Esophagus muscularis mucosa (tissue), 3 donors: ENCODE measurements at regions not wholly inside any gene's neighbourhood (a gene's known extent, or its start where the extent isn't known, plus 50 kb on each side); places are given as distances from the start of the nearest gene placed in this dataset.

Experiments used
- EP300 ChIP-seq: sonication (generic); formaldehyde crosslinking; IDR thresholded peaks from one replicate; pipeline ENCODE4 v1.6.1; 2017; ENCODE audit warnings: antibody characterized with exemption
- TF ChIP-seq, protein P1 (sequence below), 3 experiments: fragments of 200-600 bp in 2 of 3; fragments of 450-650 bp in 1 of 3; sonication (generic) in 2 of 3; IDR thresholded peaks; one replicate each; pipeline ENCODE4 v1.5.1; 2017 to 2019; ENCODE audit warnings: antibody characterized with exemption in 3 of 3, mild to moderate bottlenecking in 2 of 3, moderate library complexity in 1 of 3

DNA sequence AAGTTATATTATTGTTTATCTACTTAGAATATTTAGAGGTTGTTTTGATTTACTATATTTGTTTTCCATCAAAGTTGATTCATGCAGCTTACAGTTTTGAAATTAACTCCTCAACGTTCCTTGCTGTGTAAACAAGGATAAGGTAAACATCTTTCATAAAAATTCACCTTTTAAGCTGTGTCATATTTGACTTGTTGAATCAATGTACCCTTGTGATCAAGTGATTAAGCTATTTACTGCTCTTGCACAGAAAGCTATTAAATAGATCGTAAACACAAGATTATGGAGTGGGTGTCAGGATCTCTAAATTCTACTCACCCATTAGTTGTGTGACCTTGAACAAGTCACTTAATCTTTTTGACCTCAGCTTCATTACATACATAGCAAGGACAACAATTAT is 2054.0 kb upstream of the NUDT12 start:
- TF ChIP-seq, protein P1, sequence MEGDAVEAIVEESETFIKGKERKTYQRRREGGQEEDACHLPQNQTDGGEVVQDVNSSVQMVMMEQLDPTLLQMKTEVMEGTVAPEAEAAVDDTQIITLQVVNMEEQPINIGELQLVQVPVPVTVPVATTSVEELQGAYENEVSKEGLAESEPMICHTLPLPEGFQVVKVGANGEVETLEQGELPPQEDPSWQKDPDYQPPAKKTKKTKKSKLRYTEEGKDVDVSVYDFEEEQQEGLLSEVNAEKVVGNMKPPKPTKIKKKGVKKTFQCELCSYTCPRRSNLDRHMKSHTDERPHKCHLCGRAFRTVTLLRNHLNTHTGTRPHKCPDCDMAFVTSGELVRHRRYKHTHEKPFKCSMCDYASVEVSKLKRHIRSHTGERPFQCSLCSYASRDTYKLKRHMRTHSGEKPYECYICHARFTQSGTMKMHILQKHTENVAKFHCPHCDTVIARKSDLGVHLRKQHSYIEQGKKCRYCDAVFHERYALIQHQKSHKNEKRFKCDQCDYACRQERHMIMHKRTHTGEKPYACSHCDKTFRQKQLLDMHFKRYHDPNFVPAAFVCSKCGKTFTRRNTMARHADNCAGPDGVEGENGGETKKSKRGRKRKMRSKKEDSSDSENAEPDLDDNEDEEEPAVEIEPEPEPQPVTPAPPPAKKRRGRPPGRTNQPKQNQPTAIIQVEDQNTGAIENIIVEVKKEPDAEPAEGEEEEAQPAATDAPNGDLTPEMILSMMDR (IDR thresholded peaks at IDR 0.05): no peak
- no peak for TF ChIP-seq EP300
